Upper lobe of left lung (tissue), 4 donors: ENCODE measurements at regions not wholly inside any gene's neighbourhood (a gene's known extent, or its start where the extent isn't known, plus 50 kb on each side); places are given as distances from the start of the nearest gene placed in this dataset.

Experiments
- EP300 ChIP-seq, 4 donors: sonication (generic); formaldehyde crosslinking; IDR thresholded peaks; one replicate each; pipeline ENCODE4 v1.5.1; 2017; ENCODE audit warnings: antibody characterized with exemption in 4 of 4, control low read depth in 2 of 4
- TF ChIP-seq, protein P1 (sequence below), 6 experiments: fragments of 450-650 bp in 4 of 6; fragments of 200-600 bp in 2 of 6; sonication (generic) in 2 of 6; IDR thresholded peaks; one replicate each; pipeline ENCODE4 v1.5.1; 2016 to 2019; ENCODE audit warnings: antibody characterized with exemption in 6 of 6

- TF ChIP-seq EP300 (IDR thresholded peaks at IDR 0.05) = no peak
- TF ChIP-seq, protein P1, sequence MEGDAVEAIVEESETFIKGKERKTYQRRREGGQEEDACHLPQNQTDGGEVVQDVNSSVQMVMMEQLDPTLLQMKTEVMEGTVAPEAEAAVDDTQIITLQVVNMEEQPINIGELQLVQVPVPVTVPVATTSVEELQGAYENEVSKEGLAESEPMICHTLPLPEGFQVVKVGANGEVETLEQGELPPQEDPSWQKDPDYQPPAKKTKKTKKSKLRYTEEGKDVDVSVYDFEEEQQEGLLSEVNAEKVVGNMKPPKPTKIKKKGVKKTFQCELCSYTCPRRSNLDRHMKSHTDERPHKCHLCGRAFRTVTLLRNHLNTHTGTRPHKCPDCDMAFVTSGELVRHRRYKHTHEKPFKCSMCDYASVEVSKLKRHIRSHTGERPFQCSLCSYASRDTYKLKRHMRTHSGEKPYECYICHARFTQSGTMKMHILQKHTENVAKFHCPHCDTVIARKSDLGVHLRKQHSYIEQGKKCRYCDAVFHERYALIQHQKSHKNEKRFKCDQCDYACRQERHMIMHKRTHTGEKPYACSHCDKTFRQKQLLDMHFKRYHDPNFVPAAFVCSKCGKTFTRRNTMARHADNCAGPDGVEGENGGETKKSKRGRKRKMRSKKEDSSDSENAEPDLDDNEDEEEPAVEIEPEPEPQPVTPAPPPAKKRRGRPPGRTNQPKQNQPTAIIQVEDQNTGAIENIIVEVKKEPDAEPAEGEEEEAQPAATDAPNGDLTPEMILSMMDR (IDR thresholded peaks at IDR 0.05) = no peak
These were observed 109.5 kb upstream of the RAP1B start for GRCh38 chr12:68501226-68501625.
